NCI-H146 treated with DMSO at 0.1 percent for 48 hours (cell line): ENCODE measurements at regions not wholly inside any gene's neighbourhood (a gene's known extent, or its start where the extent isn't known, plus 50 kb on each side); places are given as distances from the start of the nearest gene placed in this dataset.
"Not testable (repeated sequence)": the region's sequence is repeated elsewhere in the genome, so short reads cannot be mapped to it uniquely, and the experiment has no call there.

Experiments
- DNase-seq: peaks from one replicate; lab custom pipeline; 2025; ENCODE audit not compliant: unreplicated experiment; lab: John Stamatoyannopoulos, UW

- DNase-seq, result no peak
Observed at GRCh38 chr2:185245806-185246205, 492.8 kb upstream of the FSIP2 start.

GRCh38 chr2:185246717-185247116 lies 491.9 kb upstream of the FSIP2 start:
- DNase-seq, result no peak

GRCh38 chr2:185255566-185255965 lies 483.0 kb upstream of the FSIP2 start:
- DNase-seq, result no peak

GRCh38 chr2:185265747-185266146 lies 472.9 kb upstream of the FSIP2 start:
- no peak for DNase-seq

GRCh38 chr2:185268651-185269050 lies 470.0 kb upstream of the FSIP2 start:
- no peak for DNase-seq

GRCh38 chr2:185274718-185275484 lies 463.7 kb upstream of the FSIP2 start:
- no peak for DNase-seq

GRCh38 chr2:185275979-185276378 lies 462.6 kb upstream of the FSIP2 start:
- DNase-seq, result not testable (repeated sequence)

- DNase-seq, result peak; percentile 67
Observed at GRCh38 chr2:185278761-185279160, 459.8 kb upstream of the FSIP2 start.

- no peak for DNase-seq
Observed at GRCh38 chr2:185279999-185280398, 458.6 kb upstream of the FSIP2 start.

- no peak for DNase-seq
Observed at GRCh38 chr2:185284696-185285095, 453.9 kb upstream of the FSIP2 start.

- DNase-seq, result not testable (repeated sequence)
Observed at GRCh38 chr2:185290012-185290411, 448.6 kb upstream of the FSIP2 start.

- no peak for DNase-seq
Observed at GRCh38 chr2:185291035-185291647, 447.5 kb upstream of the FSIP2 start.

GRCh38 chr2:185299867-185300266 lies 438.7 kb upstream of the FSIP2 start:
- no peak for DNase-seq

GRCh38 chr2:185306119-185306518 lies 432.5 kb upstream of the FSIP2 start:
- no peak for DNase-seq

GRCh38 chr2:185316383-185316782 lies 422.2 kb upstream of the FSIP2 start:
- no peak for DNase-seq

- no peak for DNase-seq
Observed at GRCh38 chr2:185318271-185318724, 420.3 kb upstream of the FSIP2 start.

- no peak for DNase-seq
Observed at GRCh38 chr2:185335879-185336278, 402.7 kb upstream of the FSIP2 start.

- no peak for DNase-seq
Observed at GRCh38 chr2:185337033-185337432, 401.6 kb upstream of the FSIP2 start.

GRCh38 chr2:185338104-185338503 lies 400.5 kb upstream of the FSIP2 start:
- no peak for DNase-seq

GRCh38 chr2:185347445-185347844 lies 391.2 kb upstream of the FSIP2 start:
- no peak for DNase-seq

GRCh38 chr2:185360776-185361175 lies 377.8 kb upstream of the FSIP2 start:
- no peak for DNase-seq

- no peak for DNase-seq
Observed at GRCh38 chr2:185372188-185372587, 366.4 kb upstream of the FSIP2 start.

- DNase-seq, result no peak
Observed at GRCh38 chr2:185373229-185373628, 365.4 kb upstream of the FSIP2 start.
